Esophagus squamous epithelium (tissue), 5 donors: ENCODE measurements at regions not wholly inside any gene's neighbourhood (a gene's known extent, or its start where the extent isn't known, plus 50 kb on each side); places are given as distances from the start of the nearest gene placed in this dataset.

Source experiments
- DNase-seq: peaks from one replicate; lab custom pipeline; 2025; lab: John Stamatoyannopoulos, UW
- H3K27ac ChIP-seq, 4 donors: fragments of 200-600 bp; sonication (generic); one replicate each; pipeline ENCODE4 v1.5.1; 2016 to 2019; ENCODE audit warnings: mild to moderate bottlenecking in 1 of 4
- H3K27me3 ChIP-seq, 4 donors: fragments of 200-600 bp; sonication (generic); 1 replicate in 3 of 4; 2 replicates in 1 of 4; pipeline versions ENCODE4 v1.5.1 to v1.6.0; 2017 to 2021; ENCODE audit warnings: antibody characterized with exemption in 1 of 4
- H3K36me3 ChIP-seq, 3 donors: fragments of 200-600 bp; sonication (generic); one replicate each; pipeline ENCODE4 v1.5.1; 2016 to 2019
- H3K4me1 ChIP-seq, 3 donors: fragments of 200-600 bp; sonication (generic); one replicate each; pipeline ENCODE4 v1.5.1; 2017 to 2019
- H3K4me3 ChIP-seq, 4 donors: fragments of 200-600 bp; sonication (generic); 1 replicate in 3 of 4; 2 replicates in 1 of 4; pipeline ENCODE4 v1.5.1; 2016 to 2019; ENCODE audit warnings: mild to moderate bottlenecking in 2 of 4, moderate library complexity in 1 of 4
- H3K9me3 ChIP-seq, 3 donors: fragments of 200-600 bp; sonication (generic); one replicate each; pipeline ENCODE4 v1.5.1; 2016 to 2019
- CTCF ChIP-seq, 6 experiments: fragments of 450-650 bp in 4 of 6; fragments of 200-600 bp in 2 of 6; sonication (generic) in 2 of 6; IDR thresholded peaks; one replicate each; pipeline ENCODE4 v1.5.1; 2016 to 2019; ENCODE audit warnings: antibody characterized with exemption in 6 of 6, mild to moderate bottlenecking in 4 of 6, moderate library complexity in 4 of 6
- POLR2A ChIP-seq, 4 donors: fragments of 450-650 bp; IDR thresholded peaks; one replicate each; pipeline ENCODE4 v1.6.1; 2017; ENCODE audit warnings: antibody characterized with exemption in 4 of 4, mild to moderate bottlenecking in 4 of 4, moderate library complexity in 3 of 4
- WGBS, 2 donors: methylation state at CpG; one replicate each; pipeline ENCODE4 v1.1.5; 2018; 5-methylcytosine and 5-hydroxymethylcytosine counted together
- intact Hi-C: fragments of 100-400 bp; cut with DNase I; formaldehyde crosslinking; loops from one replicate; pipeline ENCODE4 v1.15.0; 2022
- donor health status: DM: yes; HTN: yes; CAD: no.

GRCh38 chr3:66133050-66133757, 87.6 kb upstream of the SLC25A26 start:
- TF ChIP-seq CTCF (IDR thresholded peaks at IDR 0.05): no peak
- no peak for TF ChIP-seq POLR2A (IDR thresholded peaks at IDR 0.05)
- Histone ChIP-seq H3K9me3 (no peaks in the 10 kb centered on the region), H3K36me3 (no peaks in the 10 kb centered on the region), H3K4me1 (no peaks in the 10 kb centered on the region), H3K27me3 (no peaks in the 10 kb centered on the region), H3K27ac (no peak overlapping the region), H3K4me3 (no peak overlapping the region)
- DNase-seq: no peak
- 83 to 87% methylated on average over 6 of the region's 6 CpGs for WGBS, 2 donors
- intact Hi-C loops: no loop called here

- 57 to 80% methylated on average over 1 of the region's 1 CpG for WGBS, 2 donors
- DNase-seq: no peak
- Histone ChIP-seq H3K36me3 (no peaks in the 10 kb centered on the region), H3K9me3 (no peaks in the 10 kb centered on the region), H3K27ac (no peak overlapping the region), H3K4me3 (no peak overlapping the region), H3K4me1 (no peaks in the 10 kb centered on the region), H3K27me3 (no peaks in the 10 kb centered on the region)
- no peak for TF ChIP-seq POLR2A (IDR thresholded peaks at IDR 0.05)
- TF ChIP-seq CTCF (IDR thresholded peaks at IDR 0.05): no peak
- intact Hi-C loops: no loop called here
Observed at GRCh38 chr3:66128623-66129022, 89.9 kb upstream of the MAGI1 start.

GRCh38 chr3:66121318-66121717, 82.6 kb upstream of the MAGI1 start:
- DNase-seq: no peak
- H3K4me3 ChIP-seq: no peak overlapping the region
- no peaks in the 10 kb centered on the region for H3K27me3 ChIP-seq
- no peak overlapping the region for H3K27ac ChIP-seq
- 38 to 73% methylated on average over 2 to 6 of the region's 6 CpGs for WGBS, 2 donors
- H3K36me3 ChIP-seq: no peaks in the 10 kb centered on the region
- peaks cover 0 to 2% (median 0%) of the 10 kb centered on the region in 3 donors for H3K4me1 ChIP-seq
- no peaks in the 10 kb centered on the region for H3K9me3 ChIP-seq
- TF ChIP-seq CTCF (IDR thresholded peaks at IDR 0.05) (no peak), POLR2A (IDR thresholded peaks at IDR 0.05) (no peak)
- intact Hi-C loops: no loop called here

GRCh38 chr3:66115858-66116654, 77.3 kb upstream of the MAGI1 start:
- intact Hi-C loops: no loop called here
- Histone ChIP-seq H3K27ac (peak overlapping the region in 3 of 4 donors; percentile 1 to 52 (median 22)), H3K27me3 (no peaks in the 10 kb centered on the region), H3K4me3 (no peak overlapping the region), H3K9me3 (no peaks in the 10 kb centered on the region), H3K36me3 (no peaks in the 10 kb centered on the region), H3K4me1 (peaks cover 0 to 11% (median 0%) of the 10 kb centered on the region in 3 donors)
- TF ChIP-seq CTCF (IDR thresholded peaks at IDR 0.05): no peak
- TF ChIP-seq POLR2A (IDR thresholded peaks at IDR 0.05): no peak
- no peak for DNase-seq
- 53 to 59% methylated on average over 5 to 6 of the region's 6 CpGs for WGBS, 2 donors

- WGBS, 2 donors: 86 to 92% methylated on average over 1 of the region's 1 CpG
- no peak for TF ChIP-seq CTCF (IDR thresholded peaks at IDR 0.05)
- TF ChIP-seq POLR2A (IDR thresholded peaks at IDR 0.05): no peak
- H3K36me3 ChIP-seq: no peaks in the 10 kb centered on the region
- no peak overlapping the region for H3K27ac ChIP-seq
- peaks cover 0 to 11% (median 0%) of the 10 kb centered on the region in 3 donors for H3K4me1 ChIP-seq
- H3K9me3 ChIP-seq: no peaks in the 10 kb centered on the region
- H3K4me3 ChIP-seq: no peak overlapping the region
- H3K27me3 ChIP-seq: no peaks in the 10 kb centered on the region
- no peak for DNase-seq
- intact Hi-C loops: no loop called here
Observed at GRCh38 chr3:66113542-66113941, 74.8 kb upstream of the MAGI1 start.
